ENCODE measurements at regions not wholly inside any gene's neighbourhood (a gene's known extent, or its start where the extent isn't known, plus 50 kb on each side); places are given as distances from the start of the nearest gene placed in this dataset.
"Not testable (repeated sequence)": the region's sequence is repeated elsewhere in the genome, so short reads cannot be mapped to it uniquely, and the experiment has no call there.

DNA sequence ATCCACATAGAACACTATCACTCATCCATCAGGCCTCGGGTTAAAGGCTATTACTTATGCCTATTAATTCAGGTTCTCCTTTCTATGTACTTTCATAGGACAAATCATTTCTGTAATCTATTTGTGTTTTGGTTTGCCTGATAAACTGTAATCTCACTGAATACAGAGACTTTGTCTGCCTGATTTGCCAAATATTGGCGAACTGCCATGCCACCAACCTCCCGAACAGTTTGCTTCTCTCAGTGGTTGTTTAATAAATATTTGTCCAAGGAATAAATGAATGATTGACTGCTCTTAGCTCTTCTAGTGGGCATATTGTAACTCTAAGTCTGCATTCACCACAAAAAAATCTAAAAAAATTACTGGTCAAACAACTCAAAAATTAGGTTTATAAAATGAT, 170.1 kb upstream of the ZFP64 start:
- DNase-seq: no peak

- no peak for DNase-seq
Measured at GRCh38 chr20:52349806-52350205, 158.2 kb upstream of the ZFP64 start.

DNA sequence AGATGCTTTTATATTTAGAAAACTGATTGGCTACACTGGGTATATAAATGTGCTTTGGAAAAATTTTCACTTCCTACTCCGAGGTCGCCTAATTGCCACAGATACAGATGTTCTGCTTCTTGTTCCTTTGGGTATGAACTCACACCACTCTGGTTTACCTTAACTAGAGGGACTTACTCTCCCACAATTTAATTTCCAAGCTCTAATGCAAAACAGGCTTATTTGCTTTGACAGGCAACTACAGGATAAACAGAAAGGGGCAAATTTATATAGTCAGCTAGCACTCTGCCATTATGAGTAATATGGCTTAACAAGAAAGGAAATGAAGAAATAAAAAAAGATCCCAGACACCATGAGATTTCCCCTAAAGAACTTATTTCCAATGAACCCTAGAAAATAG, 156.9 kb upstream of the ZFP64 start:
- no peak for DNase-seq

GRCh38 chr20:52346797-52347196, 155.2 kb upstream of the ZFP64 start:
- no peak for DNase-seq

DNA sequence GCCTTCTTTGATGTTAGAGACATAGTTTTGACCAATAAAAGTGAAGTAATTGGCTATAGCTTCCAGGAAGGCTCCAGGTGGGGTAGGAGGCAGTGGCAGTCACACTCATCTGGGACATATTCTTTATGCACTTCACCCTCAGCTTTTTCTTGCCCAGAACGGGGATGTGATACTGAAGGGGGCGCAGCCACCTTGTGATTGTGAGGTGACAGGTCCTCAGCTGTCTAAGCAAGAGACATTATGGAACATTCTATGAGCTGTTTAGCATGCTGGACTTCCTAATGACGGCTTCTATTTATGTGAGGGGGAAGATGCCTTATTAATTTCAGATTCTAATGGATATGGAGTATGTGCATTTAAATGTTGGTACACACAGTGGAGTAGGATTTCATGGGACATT, 151.3 kb upstream of the ZFP64 start:
- no peak for DNase-seq

GRCh38 chr20:52340036-52340634, 148.6 kb upstream of the ZFP64 start:
- peak; percentile 38 for DNase-seq

GRCh38 chr20:52332649-52333250, 141.2 kb upstream of the ZFP64 start:
- no peak for DNase-seq

GRCh38 chr20:52332230-52332629, 140.7 kb upstream of the ZFP64 start:
- DNase-seq: no peak

GRCh38 chr20:52331655-52332054, 140.1 kb upstream of the ZFP64 start:
- DNase-seq: no peak

DNA sequence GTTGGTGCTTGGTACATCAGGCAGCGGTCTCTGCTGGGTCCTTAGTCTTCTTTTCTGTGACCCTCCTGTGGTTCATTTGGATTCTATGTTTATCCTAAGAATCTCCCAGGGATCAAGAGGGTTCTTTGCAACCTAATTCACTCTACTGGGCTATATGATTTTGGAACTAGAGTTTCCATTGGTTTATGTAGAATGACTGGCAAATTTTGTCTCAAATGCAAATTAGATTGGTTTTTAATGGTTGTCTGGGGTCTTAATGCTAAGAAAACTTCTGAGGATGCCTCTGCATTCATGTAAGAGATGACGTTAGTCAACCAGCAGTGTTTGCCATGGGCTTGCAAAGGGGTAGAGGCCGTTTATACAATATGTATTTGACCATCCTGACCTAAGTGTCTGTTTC, 129.8 kb upstream of the ZFP64 start:
- no peak for DNase-seq

DNA sequence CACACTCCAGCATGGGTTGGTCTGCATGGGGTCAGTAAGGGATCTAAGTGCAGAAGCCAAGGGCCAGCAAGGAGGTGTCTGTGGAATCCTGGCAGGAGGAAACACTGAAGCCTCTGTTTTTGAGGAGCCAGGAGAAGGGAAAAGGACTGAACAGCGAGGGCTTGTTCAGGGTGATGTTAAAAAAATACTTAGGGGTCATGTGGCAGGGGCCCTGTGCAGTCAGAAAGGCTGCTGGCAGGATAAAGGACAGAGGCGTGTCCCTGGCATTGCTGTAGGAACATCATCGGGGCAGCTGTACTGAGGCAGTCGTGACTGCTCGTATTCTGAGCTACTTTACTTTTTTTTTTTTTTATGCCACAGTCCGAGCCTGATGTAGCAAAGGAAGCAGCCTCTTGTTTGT, 127.1 kb upstream of the ZFP64 start:
- DNase-seq: no peak

DNA sequence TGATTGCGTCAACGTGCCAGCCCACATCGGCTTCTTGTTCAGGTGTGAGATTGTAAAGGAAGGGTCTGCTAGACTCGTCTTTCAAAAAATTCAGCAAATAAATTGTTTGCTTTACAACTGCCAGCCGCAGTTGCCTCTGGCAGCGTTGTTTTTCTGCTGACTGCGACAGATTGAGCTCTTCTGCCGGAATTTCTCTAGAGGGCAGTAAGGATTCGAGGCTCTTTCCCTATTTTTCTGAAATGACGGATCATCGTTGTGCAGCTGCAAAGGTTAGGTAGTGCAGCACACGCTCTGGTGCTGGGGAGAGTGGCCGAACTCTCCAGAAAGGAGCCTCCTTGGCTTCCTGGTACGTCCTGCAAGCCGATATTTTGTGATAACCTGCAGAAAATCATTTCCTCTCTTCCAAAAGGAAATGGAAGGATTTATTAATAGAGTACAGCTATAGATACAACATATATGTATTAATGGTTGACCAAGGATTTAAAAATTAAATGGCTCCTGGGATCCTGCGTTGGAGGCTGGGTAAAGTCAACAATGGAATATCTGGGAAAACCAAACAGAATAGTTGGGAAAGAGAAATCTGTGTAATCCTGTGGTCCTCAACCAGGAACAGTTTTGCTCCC, 121.9 kb upstream of the ZFP64 start:
- DNase-seq: peak; percentile 42

DNA sequence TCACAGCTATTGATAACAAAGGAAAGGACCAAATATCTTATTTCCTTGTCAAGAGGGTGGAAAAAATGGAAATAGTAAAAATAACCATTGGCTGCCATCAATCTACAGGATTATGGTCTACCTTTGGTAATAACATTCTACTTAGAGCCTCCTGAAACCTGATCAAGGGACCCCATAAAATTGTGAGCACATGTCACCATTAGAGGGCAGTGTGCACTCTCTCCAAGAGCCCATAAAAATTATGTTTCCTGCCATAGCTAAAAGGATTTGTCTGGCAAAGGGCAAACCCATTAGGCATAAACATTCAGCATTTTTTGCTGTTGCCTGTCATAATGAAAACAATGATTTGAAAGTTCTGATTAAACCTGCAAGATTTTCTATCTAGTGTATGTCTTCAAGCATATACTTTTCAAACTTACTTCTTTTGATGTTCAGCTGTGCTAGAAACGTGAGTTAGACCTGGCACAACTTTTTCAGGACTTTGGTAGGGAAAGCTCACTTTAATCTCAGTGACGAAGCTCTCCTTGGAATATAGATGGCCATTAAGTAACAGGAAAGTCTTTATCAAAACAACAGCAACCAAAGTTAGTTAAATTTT, 120.7 kb upstream of the ZFP64 start:
- peak; percentile 20 for DNase-seq

GRCh38 chr20:52311209-52311794, 119.7 kb upstream of the ZFP64 start:
- no peak for DNase-seq

DNA sequence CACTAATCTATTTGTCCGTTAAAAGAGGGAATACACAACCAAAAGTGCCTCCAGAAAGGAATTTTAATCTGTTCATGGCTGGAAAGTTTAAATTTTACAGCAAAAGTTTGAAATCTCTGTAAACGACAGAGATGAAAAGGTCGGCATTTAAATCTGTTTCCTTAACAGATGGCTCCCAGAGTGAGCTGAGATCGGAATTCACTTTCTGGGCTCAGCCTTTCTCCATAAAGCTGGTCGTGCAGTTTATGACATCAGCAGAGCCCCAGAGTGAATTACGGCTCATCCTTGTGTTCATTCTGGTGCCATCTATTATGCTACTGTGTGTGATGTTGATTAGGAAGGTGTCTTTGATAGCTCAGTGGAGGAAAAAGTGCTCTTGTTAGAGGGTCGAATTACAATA, 117.6 kb upstream of the ZFP64 start:
- peak; percentile 1 for DNase-seq

DNA sequence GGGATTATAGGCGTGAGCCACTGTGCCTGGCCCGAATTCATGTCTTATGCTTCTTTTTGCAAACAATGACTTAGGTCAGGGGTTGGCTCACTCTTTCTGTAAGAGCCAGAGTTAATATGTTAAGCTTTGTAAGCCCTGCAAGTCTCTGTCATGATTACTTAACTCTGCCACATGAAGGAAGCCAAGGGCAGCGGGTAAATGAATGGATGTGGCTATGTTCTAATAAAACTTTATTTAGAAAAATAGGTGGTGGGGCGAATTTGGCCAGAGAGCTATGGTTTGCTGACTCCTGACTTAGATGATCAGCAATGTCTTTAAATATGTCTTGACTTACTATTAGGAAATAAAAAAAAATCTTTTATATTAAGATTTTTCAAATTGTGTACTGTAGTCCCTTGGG, 114.9 kb upstream of the ZFP64 start:
- DNase-seq: no peak

DNA sequence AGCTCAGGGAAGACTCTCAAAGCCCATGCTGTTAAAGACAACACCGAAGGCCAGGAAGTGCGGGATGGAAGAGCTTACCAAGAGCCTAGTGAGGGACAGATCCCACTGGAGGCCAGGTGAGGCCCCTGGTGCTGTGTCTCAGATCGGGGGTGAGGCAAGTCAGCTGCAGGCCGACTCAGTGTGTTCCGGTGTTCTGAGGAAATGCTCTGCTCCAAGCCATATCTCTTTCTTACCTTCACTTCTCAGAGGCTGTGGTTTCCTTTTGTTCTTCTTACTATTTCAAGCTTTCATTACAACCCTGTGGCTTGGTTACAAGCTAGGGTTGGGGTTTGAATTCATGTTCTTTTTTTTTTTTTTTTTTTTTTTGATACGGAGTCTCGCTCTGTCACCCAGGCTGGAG, 114.3 kb upstream of the ZFP64 start:
- DNase-seq: no peak

DNA sequence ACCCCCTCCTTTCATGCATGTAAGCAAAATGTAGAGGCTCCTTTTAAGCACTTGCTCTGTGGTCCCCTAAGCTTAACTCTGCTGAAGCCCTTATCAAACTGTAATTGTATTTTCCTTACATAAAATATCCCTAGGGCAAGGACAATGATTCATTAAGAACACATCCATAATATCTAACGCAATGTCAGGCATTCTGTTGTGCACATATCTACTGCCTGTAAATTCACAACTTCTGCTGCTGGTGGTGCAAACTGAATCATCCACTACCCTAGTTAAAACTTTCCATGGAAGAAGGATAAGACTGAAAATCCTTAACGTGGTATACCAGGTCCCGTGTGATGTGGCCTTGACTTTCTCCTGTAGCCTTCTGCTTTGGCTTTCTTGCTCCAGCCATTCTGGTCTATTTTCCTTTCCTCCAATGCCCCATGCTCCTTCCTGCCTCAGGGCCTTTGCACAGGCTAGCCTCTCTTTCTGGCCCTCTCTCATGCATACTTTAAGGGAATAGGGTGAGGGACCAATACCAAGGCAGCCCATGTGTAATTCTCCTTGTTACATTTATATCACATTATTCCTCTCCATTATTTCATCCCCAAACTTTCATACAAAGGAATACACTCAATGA, 113.6 kb upstream of the ZFP64 start:
- DNase-seq: no peak

DNA sequence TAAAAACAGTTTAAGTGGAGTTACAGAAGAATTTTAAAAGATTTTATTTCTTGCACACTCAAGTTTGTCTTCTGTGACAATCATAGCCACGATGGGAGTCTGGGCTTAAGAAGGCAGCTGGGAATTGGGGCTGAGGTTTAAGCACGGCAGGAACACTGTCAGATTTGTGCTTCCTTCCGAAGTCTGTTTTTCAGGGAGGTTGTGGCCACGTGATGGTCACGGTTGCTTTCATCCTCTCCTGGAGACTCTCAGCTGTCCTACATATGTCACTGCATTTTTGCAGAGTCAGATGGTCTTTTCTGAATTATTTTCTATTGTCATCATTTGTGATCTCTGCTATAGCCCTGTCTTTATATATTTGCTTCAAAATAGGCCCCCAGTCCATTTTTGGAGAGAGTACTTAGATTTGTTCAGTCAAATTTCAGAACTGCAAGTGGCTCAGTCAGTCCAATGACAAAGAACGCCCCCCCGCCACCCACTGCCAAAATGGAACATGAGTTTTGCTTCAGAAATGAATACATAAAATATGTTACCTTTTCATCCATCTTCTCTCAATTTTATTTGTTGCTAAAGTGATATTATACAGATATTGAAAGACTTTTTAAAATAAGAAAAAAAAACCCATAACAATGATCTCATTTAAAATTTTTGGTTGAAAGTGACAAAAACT, 111.8 kb upstream of the ZFP64 start:
- peak; percentile 47 for DNase-seq

DNA sequence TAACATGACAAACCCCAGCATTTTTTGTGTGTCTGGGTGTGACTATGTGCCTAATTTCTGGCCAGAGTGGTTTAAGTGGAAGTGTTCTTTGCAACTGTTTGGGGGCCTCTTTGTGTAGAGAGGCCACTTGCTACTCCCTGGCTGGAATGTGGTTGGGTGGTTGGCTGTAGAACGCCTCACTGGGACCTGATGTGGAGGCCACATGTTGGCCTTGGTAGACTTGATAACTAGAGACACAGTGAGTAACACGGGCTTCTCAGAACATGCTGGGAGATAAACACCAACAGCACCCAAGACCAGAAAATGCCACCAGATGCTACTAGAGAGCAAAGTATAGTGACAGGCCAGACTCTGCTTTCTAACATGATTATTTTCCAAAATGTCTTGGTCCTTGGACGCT, 111.2 kb upstream of the ZFP64 start:
- no peak for DNase-seq

- DNase-seq: not testable (repeated sequence)
Measured at GRCh38 chr20:52302051-52302450, 110.5 kb upstream of the ZFP64 start.

DNA sequence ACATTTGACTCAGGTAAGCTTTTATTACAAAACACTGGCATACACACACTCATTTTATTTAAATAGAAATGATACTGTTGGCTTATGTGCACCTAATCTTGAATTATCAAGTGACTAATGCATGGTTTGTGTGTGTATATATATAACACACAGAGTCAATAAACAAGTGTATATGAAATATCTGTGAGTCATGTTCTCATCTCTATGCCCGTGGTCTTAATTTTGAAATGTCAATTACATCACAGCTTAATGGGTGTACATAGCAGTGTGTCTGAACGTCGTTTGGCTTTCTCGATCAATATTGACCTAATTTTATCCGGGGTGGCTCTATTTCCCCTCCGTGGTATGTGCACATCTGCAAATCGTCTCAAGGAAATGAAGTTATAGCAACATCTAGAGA, 104.0 kb upstream of the ZFP64 start:
- DNase-seq: no peak

GRCh38 chr20:52294106-52294628, 102.6 kb upstream of the ZFP64 start:
- DNase-seq: no peak
